GM19035 (cell line): ENCODE measurements at regions not wholly inside any gene's neighbourhood (a gene's known extent, or its start where the extent isn't known, plus 50 kb on each side); places are given as distances from the start of the nearest gene placed in this dataset.
"Not testable (repeated sequence)": the region's sequence is repeated elsewhere in the genome, so short reads cannot be mapped to it uniquely, and the experiment has no call there.

Source experiments
- ATAC-seq: cut with Tn5 transposase; IDR thresholded peaks from one replicate; pipeline ENCODE4 v1.9.1; 2021; ENCODE audit not compliant: unreplicated experiment

DNA sequence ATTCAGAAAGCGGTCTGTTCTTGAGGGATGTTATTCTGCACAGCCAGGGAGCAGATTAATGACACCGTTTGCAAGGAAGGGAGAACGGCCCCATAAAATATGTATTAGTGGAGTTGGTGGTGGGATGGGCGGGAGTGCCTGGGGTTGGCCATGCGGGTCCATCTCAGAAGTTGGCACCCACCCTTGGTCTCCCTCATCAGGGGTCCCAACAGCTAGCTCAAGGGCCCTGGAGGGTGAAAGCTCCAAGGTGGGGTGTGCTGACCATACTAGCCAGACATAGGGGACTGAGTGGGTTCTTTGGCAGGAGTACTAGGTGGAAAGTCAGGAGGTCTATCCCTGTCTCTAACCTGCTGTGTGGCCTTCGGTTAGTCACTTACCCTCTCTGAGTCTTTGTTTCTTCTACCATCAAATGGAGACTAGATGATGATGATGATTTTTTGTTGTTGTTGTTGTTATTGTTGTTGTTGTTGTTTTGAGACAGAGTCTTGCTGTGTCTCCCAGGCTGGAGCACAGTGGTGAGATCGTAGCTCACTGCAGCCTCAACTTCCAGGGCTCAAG lies 83.2 kb upstream of the BRD7 start:
- no peak for ATAC-seq

DNA sequence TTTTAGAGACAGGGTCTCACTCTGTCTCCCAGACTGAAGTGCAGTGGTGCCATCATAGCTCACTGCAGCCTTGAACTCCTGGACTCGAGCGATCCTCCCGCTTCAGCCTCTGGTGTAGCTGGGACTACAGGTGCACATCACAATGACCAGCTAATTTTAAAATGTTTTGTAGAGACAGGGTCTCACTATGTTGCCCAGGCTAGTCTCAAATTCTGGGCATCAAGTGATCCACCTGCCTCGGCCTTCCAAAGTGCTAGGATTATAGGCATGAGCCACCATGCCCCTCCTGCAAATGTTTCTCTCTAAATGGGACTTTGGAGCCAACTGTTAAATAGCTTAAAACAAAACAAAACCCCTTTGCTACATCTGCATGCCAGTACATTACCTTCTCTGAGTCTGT lies 82.2 kb upstream of the BRD7 start:
- no peak for ATAC-seq

DNA sequence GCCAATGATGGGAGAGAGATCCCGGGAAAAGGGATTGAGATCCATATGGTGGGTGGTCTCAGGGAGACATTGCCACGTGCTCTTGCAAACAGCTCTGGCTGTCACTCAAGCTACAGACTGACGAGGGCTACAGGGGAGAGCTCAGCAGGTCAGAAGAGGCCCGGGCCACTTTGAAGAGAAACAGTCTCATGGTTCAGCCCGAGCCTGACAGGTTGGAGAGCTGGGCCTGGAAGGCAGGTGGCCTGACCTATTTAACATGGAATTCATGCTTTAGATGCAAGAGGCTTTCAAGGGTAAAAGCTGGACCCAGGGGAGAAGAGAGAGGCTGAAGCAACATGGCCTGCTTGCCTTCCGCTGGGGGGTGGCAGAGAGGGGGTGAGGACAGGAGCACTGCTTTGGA lies 81.0 kb upstream of the BRD7 start:
- ATAC-seq = no peak

DNA sequence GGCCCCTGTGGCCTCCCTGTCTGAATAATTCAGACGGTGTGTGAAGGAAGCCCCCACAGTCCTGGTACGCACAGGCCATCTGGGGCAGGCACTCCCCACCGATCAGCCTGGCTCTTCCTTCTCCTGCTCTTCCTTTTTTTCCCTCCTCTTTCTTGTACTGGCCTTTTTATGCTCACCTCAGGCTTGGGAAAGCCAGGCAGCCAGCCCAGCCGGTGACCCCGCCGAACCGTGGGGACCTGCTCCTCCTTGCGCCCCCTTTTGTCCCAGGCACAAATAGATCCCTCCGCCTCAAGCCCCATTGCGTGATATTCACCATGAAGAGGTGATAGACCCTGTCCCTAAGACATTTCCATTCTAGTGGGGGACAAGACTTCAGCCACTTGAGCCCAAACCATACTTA lies 80.2 kb upstream of the BRD7 start:
- ATAC-seq = no peak

DNA sequence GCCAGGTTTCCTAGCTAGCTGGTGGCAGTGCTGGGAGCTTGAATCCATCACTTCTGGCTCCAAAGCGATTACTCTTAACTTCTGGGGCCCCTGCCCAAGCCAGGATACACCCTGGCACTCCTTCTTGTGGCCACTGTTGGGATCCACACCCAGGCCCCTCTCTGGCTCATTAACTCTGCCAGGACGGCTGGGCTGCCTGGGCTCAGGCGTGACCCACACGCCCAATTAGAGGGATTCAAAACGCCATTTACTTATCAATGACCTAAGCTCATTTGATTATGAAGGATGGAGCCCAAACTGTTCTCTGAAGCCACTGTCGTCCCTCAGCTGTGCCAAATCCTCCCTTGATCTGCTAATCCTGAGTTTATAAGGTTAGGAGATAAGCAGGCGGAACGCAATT lies 79.7 kb upstream of the BRD7 start:
- ATAC-seq = no peak

DNA sequence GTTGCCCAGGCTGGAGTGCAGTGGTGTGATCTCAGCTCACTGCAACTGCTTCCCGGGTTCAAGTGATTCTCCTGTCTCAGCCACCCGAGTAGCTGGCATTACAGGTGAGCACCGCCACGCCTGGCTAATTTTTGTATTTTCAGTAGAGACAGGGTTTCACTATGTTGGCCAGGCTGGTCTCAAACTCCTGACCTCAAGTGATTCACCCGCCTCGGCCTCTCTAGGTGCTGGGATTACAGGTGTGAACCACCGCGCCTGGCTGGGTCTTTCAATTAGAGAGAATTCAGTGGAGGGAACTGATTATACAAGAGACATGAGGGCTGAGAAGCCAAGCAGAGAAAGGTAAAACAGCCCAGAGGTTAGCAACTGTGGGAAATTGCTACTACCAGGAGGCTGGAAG lies 78.6 kb upstream of the BRD7 start:
- not testable (repeated sequence) for ATAC-seq

DNA sequence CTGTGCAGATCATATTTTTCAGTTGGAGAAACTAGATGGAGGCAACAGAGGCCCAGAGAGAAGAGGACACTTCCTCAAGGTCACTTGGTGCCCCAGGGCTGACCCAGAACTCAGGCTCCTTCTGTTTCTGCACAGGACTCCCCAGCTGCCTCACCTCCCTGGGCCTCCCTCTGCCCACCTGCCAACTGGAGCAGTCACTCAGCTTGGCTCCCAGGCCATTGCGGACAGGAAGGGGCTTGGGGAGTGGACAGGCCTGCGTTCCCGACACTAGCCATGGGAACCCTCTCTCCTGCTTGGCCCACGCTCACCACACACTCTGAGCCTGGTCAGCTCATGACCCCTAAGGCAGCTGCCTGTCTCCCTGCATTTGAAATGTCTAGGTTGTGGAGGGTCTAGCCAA lies 78.1 kb upstream of the BRD7 start:
- no peak for ATAC-seq

DNA sequence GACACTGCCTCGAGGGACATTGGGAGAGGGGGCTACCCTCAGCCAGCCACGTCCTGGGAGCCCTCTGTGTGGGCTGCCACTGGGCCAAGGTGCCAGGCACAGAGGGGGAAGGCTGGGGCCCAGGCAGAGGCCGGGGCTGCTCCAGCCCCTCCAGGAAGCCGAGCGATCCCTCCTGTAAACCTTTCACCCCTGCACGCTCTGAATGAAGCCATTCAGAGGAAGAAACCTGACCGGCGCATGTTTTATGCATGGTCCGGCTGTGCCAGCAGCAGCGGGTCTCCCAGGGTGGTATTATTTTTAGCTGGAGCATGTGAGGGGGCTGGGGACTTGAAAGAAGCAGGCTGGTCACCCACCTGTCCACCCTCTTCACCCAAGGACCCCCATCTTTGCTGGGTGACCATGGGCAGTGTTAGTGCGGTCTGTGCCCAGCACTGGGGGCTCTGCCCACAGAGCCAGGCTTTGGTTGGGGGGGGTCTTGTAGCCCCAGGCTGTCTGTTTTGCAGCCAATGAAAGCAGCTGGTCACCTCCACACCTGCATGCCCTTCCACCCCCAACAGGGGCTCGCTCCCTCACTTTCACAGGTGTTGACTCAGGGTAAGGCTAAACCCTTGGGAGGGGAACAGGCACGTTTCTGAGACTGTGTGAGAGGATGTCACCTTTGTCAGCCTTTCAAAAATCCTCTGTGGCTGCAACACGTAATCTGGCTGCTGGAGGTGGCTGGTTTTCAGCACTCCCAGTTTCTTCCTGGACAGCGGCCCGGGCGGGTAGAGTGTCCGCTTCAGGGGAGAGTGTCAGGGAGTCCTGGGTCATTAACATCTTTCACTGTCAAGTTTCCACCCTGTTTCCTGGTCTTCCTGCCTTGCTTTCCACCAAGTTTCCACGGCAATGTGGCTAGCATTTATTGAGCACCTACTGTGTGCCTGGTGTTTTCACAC lies 77.1 kb upstream of the BRD7 start:
- no peak for ATAC-seq

DNA sequence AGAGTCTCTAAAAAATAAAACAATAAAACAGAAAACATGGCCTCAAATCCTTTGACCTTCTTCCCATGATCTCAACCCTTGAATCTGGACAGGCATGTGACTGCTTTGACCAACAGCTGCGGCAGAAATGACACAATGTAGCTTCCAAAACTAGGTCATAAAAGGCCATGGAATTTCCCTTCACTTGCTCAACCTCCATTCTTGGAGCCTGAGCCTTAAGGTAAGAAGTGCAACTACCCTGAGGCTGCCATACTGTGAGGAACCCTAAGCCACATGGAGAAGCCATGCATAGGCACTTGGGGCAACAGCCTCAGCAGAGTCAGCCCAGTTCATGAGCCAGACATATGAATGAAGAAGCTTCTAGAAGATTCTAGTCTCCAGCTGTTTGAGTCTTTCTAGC lies 75.7 kb upstream of the BRD7 start:
- no peak for ATAC-seq

DNA sequence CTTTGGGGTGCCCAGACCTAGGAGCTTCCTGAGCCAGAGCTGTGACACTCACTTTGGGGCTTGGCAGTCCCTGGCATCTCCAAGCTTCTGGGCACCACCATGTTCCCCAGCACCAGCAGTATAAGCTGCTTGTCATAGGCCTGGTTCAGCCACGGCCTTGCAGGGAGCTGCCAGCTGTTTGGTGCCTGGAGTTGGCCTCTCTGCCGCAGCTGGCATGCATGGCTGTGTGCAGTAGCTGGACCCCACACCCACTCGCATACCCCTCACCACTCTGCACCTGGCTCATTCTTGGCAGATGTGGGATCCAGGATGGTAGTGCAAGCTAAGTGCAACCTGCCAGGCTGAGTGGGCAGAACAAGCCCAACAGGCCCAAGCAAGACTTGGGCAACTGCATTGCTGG lies 73.4 kb upstream of the BRD7 start:
- ATAC-seq = no peak

DNA sequence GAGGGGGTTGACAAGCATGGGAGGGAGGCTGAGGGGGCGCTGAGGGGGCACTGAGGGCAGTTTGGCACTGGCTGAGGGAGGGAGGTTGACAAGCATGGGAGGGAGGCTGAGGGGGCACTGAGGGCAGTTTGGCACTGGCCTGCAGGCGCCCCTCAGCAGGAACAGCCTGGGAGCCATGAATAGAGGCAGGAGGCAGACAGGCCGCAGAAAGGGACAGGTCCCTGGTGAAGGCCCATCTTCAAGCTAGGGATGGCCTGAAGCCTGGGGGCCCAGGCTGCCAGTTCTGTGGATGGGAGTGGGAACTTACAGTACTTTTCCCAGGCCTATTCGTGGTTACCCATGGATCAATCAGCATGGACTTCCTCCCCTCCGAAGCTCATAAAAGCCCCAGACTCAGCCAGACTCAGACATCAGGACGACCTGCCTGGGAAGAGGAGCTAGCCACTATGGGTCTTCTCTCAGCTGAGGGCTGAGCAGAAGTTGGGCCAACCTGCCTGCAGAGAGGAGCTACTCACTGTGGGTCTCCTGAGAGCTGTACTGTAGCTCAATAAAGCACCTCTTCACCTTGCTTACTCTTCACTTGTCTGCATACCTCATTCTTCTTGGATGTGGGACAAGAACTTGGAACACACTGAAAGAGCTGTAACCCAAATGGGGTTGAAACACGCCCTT lies 72.8 kb upstream of the BRD7 start:
- no peak for ATAC-seq

DNA sequence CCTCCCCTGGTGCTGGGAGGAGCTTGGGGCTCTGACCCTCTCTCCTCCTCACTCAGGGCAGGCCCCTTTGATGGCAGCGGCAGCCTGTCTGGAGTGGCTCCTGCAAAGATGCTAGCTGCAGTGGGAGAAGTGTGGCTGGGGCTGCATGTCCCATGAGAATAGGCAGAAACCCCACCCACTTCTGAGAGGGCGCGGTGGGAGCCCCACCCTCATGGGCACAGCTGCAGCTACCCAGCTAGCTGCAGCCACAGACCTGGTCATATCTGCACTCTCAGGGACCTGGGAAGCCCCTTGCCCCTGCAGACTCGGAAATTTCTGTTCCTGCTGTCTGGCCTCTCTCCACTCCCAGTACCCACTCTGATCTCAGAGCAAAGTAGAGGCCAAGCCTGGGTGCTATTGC lies 72.2 kb upstream of the BRD7 start:
- ATAC-seq = no peak

DNA sequence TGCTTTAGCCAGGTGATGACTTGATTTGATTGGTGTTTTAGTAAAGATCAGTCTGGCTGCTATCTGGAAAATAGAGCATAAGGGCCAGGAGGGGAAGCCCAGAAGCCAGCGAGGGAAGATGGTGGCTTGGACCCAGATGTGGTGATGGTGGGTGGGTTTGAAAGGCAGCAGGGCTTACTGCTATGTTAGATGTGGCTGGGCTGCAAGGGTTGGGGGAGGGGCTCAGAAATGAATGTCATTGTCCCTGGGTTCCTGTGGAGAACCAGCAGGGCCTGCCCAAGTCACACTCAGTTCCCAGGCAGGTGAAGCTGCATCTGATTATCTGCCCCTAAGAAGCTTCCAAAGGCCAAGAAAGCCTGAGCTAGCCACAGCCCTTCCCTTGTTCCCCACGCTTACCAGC lies 71.7 kb upstream of the BRD7 start:
- ATAC-seq = no peak

DNA sequence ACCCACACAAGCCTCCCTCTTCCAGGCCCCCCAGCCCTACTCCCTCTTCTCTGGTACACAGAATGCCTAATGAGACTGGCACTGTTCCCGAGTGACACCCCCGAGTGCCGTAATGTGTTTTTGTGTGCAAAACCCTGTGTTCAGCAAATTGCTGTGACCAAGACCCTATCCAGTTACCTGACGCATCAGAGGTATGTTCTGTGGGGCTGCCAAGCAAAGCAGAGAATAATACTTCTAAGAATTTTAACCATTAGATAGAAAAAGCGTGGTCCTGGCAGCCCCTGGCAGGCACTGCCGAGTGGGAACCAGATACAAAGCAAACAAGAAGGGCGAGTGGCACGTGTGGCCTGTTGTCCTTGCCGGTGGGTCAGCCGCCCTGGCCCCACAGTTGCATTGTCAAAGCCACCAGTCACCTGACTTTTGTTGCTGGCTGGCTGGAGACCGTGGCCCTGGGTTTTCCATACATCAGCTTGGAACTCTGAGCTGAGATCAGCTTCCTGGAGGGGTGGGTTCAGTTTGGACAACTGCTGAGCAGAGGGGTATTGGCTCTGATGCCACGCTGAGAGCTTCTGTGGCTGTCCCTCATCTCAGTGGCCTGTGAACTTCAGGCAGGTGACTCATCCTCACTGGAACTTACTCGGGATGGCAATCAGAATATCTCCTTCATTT lies 69.1 kb upstream of the BRD7 start:
- ATAC-seq = no peak

DNA sequence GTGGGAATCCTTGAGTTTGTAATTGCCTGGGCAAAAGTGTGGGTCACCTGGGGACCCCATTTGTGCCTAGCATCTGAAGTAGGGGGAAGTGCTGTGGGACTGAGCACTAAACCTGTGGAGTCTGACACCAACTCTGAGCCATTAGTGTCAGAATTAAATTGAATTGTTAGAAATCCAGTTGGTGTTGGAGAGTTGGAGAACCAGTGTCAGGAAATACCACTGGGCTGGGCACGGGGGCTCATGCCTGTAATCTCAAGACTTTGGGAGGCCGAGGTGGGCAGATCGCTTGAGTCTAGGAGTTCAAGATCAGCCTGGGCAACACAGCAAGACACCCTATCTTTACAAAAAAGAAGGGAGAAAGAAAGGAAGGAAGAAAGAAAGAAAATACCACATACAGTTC lies 67.5 kb upstream of the BRD7 start:
- ATAC-seq = no peak

DNA sequence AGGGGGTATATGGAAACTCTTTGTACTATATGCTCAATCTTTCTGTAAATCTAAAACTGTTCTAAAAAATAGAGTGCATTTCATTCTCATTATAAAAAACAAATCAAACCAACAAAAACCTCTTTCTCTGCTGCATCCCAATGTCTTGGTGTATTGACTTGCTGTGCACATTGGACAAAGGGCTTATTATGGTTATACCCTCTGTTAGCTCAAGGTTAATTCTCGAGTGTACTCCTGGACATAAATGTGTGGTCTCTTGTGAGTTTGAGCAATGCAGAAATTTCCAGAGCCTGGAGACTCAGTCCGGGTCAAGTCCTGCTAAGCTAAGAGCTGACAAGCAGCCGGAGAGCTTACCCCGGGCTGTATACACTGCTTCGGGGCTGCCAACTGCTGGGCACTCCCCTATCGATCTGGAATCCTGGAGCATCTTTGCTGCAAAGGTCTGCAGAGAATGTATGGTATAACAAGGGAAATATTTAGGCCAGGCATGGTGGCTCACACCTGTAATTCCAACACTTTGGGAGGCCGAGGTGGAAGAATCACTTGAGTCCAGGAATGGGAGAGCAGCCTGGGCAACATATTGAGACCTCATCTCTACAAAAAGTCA lies 66.2 kb upstream of the BRD7 start:
- ATAC-seq = no peak

DNA sequence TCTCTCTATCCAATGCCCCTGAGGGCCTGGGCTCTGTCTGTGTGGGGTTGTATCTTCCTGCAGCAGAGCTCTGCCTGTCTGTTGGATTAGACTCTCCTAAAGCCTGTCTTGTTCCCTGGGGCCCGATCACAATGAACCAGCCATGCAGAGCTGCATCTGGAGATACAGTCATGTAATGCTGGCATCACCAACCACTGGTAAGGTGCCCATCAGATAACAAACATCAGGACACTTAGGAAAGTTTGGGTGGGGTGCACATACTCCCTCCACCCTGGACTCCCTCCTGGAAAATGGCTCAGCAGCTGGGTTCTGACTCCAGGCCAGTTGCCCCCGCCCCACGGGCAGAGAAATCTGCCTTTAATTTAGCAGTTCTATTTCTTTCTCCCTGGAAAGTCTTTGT lies 61.3 kb upstream of the BRD7 start:
- ATAC-seq = no peak

DNA sequence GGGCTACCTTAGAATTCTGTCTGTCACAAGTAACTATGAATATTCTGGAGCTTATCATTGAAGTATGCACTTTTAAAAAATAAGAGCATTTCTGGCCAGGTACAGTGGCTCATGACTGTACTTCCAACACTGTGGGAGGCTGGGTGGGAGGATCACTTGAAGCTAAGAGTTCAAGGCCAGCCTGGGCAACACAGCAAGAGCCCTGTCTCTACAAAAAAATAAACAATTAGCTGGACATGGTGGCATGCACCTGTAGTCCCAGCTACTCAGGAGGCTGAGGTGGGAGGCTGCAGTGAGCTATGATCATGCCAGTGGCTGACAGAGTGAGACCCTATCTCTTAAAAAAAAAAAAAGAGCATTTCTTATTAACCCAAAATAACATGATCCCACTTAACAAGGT lies 60.0 kb upstream of the BRD7 start:
- no peak for ATAC-seq

DNA sequence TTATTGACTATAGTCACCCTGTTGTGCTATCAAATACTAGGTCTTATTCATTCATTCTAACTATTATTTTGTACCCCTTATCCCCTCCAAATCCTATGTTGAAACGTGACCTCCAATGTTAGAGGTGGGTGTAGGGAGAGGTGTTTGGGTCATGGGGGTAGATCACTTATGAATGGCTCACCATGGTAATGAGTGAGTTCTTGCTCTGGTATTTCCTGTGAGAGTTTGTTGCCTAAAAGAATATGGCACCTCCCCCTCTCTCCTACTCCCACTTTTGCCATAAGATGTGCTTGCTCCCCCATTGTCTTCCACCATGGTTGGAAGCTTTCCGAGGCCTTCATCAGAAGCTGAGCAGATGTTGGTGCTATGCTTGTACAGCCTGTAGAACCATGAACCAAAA lies 59.3 kb upstream of the BRD7 start:
- no peak for ATAC-seq

DNA sequence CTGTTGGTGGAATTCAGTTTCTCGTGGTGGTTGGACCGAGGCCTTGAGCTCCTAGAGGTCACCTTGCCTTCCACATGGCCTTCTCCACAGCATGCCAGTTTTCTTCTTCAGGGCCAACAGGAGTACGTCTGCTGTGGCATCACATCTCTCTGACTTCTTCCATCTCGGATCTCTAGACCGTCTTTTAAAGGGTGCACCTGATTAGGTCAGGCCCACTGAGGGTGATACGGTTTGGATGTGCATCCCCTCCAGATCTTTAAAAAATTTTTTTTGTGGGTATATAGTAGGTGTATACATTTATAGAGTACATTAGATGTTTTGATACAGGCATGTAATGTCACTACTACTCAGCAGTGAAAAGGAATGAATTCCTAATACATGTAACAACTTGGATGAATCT lies 58.3 kb upstream of the BRD7 start:
- ATAC-seq = no peak

DNA sequence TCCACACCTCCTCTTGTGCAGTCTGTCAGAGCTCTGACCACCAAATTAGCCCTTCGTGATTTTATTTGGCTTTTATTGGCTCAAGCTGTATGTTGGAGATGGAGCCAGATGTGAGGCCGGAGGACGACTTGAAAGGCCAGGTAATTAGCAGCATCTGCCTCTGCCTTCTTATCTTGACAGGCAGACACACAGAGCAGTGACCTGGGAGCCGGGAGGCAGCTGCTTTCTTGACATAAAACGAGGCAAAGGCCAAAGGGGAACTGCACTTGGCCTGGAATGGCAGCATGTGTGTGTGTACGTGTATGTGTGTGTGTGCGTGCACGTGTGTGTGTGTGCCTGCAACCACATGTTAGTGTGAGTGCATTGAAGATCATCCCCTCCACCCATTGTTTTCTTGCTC lies 56.9 kb upstream of the BRD7 start:
- no peak for ATAC-seq
